NCI-H446 (cell line): ENCODE measurements at regions not wholly inside any gene's neighbourhood (a gene's known extent, or its start where the extent isn't known, plus 50 kb on each side); places are given as distances from the start of the nearest gene placed in this dataset.
"Not testable (repeated sequence)": the region's sequence is repeated elsewhere in the genome, so short reads cannot be mapped to it uniquely, and the experiment has no call there.

Source experiments
- DNase-seq, 2 experiments: peaks; one replicate each; lab custom pipeline; 2025; lab: John Stamatoyannopoulos, UW

DNA sequence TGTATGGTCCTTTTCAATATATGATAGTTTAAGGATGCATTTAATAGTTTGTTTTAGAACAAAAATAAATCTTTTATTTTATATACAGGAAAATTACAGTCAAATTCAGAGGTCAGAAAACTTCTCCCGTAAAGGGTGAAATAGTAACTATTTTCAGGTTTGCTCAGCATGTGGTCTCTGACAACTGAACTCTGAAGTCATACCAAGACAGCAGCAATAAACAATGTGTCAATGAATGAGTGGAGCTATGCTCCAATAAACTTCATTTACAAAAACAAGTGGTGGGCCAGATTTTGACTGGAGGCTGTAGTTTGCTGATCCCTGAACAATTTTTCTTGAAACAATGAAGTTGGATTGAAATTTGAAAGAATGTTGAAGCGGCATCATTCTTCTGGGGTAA lies 123.6 kb downstream of the ZNF248 start:
- DNase-seq = no peak

- no peak for DNase-seq
Observed at GRCh38 chr10:37732685-37733084, 124.7 kb downstream of the ZNF248 start.

DNA sequence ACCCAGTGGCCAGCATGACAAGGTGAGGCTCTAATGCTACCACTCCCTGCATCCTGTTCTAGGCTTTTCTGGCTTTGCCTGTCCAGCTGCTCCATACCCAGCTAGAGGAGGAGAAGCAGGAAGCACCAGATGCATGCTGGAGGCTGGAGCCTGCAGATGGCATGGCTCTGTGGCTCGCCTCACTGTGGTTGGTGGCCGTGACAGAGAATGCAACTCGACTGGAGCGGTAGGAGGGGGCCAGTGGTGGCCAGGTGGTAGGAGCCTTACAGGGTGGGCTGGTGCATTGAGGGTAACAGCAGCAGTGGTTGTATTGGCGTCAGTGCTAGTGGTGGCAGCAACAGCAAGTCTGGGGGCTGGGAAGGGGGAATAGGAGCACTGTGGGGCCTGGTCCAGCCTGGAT lies 128.6 kb downstream of the ZNF248 start:
- no peak for DNase-seq

- DNase-seq = no peak
Observed at GRCh38 chr10:37727491-37728352, 129.7 kb downstream of the ZNF248 start.

- DNase-seq = no peak
Observed at GRCh38 chr10:37721100-37721499, 136.3 kb downstream of the ZNF248 start.

DNA sequence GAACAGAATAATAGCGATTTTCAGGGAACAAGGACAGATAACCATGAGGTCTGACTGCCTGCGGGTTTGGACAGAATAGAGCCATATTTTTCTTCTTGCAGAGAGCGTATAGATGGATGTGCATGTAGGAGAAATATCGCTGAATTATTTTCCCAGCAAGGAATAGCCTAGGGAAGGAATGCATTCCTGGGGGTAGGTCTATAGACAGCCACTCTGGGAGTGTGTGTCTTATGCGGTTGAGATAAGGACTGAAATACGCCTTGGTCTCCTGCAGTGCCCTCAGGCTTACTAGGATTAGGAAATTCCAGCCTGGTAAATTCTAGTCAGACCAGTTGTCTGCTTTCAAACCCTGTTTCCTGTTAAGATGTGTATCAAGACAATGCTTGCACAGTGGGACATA lies 139.3 kb downstream of the ZNF248 start:
- not testable (repeated sequence) for DNase-seq

DNA sequence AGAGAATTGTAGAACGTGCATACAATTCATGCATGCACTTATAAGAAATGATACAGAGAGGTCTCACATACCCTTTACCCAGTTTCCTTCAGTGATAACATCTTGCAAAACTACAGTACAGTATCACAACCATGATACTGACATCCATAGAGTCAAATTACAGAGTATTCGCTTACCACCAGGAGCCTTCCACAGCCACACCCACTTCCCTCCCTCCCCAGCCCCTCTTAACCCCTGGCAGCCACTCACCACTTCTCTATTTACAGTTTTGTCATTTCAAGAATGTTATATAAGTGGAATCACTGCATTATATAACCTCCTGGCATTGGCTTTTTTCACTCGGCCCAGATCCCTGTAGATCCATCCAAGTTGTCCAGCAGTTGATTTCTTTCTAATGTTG lies 143.8 kb downstream of the ZNF248 start:
- no peak for DNase-seq

- no peak for DNase-seq
Observed at GRCh38 chr10:37713132-37713501, 144.3 kb downstream of the ZNF248 start.

GRCh38 chr10:37712489-37713131 lies 144.8 kb downstream of the ZNF248 start:
- DNase-seq = no peak

DNA sequence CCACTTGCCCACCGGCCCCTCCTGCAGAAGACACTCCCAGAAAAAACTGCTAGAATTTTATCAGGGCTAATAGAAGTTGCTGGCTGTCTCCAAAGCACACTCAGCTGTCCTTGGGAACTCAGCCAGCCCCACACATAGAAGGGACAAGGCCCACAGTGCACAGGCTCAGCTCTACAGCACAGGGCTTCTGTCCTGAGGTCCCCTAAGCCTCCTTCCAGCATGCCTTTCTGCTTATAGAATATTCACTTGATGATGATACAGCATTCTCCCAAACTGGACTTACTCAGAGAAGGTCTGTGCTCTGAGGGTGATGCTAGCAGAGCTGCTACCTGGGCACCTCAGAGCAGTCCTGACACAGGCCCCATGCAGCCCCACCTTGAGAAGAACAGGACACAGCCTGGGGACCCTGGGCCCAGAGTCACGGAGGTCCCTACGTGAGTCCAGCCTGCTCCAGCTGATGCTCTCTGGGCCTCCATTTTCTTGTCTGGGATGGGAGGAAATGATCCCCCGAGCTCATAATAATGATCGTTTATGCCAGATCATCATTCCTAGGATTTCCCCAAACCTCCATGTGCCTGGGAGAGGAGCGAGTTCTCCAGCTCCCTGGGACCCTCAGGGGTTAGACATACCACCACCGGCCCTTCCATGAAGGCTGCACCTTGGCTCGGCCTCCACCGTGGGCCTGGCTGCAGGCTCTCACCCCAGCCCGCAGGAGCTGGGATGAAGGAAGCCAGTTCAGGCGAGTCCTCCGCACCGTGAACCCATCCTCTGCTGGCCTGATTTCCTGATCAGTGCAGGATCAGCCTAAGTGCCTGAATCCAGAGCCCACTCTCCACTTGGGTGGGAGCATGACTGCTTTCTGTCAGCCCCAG lies 145.6 kb downstream of the ZNF248 start:
- DNase-seq = no peak

DNA sequence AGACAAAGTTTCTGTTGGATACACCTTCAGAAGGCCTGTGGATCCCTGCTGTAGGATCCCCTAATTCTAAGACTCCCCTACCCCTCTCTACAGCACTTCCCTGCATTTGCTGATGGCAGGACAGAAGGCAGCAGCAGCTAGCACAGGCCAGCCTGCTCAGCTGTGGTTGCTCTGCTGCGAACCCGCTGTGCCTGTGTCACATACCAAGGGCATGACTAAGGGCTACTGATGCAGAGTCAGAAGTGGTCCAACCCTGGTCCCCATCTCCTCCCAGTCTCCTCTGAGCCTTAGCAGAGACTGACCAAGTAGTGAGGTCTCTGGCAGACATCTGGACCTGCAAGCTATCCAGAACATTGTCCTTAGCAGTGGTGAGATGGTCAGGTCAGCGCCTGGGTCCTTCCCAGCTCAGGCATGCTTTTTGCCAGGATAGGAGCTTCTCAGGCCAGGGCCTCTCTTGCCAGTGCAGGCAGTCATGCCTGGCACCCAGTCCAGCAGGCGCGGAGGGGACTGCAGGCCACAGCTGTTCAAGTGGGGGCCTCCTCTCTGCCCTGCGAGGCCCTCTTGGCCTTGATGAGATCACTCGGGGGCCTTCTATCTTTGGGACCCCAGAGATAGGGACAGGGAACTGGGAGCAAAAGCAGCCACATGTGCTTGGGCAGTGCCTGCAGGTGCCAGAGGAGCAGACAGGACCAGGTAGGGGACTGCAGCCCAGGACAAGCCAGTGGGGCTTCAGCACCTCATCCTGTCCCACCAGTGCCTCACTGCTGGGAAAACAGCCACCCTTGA lies 146.4 kb downstream of the ZNF248 start:
- DNase-seq = no peak

GRCh38 chr10:37707829-37708578 lies 149.4 kb downstream of the ZNF248 start:
- DNase-seq = no peak

DNA sequence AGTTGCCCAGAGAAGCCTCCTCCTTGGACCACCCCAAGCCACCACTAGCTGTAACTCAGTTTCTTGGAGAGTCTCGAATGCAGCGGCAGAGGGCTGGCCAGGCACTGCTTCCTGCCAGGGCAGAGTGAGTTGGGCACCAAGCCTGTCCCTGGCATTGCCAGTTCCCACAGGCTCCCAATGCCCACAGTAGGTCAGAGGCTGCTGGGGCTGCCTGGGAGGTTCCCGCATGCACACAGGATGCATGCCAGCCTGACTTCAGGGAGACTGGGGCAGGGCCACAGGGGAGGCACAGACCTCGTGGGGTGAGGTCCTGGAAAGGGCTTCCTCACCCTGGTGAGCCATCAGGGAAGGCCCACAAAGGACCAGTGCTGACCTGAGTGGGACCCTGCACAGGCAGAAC lies 152.8 kb downstream of the ZNF248 start:
- no peak for DNase-seq

GRCh38 chr10:37703833-37704382 lies 153.5 kb downstream of the ZNF248 start:
- DNase-seq = no peak

DNA sequence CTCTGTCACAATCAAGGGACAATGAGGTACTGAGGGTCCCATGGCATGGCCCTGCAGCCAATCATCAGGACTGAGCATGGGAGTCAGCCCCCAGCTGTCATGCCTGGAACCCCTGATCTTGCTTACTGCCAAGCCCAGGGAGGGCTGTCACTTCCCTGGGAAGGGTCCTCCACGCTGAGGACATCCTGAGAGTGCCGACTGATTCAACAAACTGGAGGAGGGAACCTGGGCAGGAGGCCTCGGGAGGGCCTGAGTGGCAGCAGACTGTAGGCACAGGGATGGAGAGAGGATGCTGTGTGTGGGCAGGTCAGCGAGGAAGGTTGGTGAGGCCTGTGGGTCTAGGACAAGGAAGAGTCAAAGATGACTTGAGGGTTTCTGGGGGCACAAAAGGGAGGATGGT lies 154.3 kb downstream of the ZNF248 start:
- DNase-seq = no peak

DNA sequence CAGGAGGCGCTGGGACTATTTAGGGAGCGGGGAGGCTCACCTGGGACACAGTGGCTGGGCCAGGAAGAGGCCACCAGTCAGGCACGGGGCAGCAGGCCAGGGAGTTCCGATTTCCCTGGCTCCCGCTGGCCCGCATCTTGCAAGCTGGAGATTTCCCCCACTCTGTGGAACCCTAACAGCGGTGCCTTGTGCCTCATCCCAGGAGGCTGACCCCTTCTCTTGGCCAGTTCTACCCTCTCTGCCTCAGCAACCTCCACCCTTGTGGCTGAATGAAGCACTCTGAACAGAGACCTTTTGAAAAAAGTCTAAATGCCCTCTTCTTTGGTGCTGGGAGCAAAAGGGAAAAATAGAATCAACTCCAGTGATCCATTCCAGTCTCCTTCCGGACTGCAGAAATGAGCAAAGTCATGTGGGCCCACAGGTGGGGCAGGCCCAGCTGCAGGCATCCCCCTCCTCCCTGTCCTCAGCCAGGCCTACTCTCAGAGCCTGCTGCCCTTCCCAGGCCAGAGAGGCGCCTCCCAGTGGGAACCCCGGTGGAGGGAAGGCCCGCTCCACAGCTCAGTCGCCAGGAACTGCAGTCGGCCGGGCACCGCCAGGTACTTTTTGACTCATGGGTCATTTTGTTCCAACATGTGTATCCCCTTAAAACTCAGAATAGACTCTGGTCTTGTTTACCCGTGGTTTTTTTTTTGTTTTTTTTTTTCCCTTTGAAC lies 155.5 kb downstream of the ZNF248 start:
- DNase-seq = no peak

GRCh38 chr10:37700886-37701780 lies 156.3 kb downstream of the ZNF248 start:
- DNase-seq = no peak

- DNase-seq = no peak
Observed at GRCh38 chr10:37687581-37687980, 169.8 kb downstream of the ZNF248 start.
